ENCODE measurements at regions not wholly inside any gene's neighbourhood (a gene's known extent, or its start where the extent isn't known, plus 50 kb on each side); places are given as distances from the start of the nearest gene placed in this dataset.

DNA sequence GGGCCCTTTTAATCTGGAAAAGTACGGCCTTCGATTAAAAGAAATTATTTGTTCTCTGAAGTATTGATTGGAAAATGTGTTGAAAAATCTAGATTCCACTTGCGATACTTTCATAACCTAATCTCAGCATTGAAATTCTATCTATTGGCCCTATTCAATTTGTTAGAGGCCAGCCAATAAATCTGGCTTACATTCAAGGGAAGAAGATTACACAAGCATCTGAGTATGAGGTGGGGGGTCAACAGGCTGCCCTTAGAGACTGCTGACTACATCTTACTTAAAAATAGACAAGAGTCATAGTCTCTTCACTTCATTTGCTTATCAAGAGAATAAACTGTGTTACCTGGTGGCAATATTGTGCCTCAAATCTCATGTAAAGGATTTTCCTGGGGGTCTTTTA lies 248.0 kb upstream of the KCNIP4 start:
- TF ChIP-seq, protein P1, sequence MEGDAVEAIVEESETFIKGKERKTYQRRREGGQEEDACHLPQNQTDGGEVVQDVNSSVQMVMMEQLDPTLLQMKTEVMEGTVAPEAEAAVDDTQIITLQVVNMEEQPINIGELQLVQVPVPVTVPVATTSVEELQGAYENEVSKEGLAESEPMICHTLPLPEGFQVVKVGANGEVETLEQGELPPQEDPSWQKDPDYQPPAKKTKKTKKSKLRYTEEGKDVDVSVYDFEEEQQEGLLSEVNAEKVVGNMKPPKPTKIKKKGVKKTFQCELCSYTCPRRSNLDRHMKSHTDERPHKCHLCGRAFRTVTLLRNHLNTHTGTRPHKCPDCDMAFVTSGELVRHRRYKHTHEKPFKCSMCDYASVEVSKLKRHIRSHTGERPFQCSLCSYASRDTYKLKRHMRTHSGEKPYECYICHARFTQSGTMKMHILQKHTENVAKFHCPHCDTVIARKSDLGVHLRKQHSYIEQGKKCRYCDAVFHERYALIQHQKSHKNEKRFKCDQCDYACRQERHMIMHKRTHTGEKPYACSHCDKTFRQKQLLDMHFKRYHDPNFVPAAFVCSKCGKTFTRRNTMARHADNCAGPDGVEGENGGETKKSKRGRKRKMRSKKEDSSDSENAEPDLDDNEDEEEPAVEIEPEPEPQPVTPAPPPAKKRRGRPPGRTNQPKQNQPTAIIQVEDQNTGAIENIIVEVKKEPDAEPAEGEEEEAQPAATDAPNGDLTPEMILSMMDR (IDR thresholded peaks at IDR 0.05; ENCODE audit: low read depth, low read length, missing control alignments): no peak
- in situ Hi-C loops (cut with HindIII; ENCODE audit: low sequenced_read_pairs): no loop called here
- DNase-seq (ENCODE audit: low read depth): no peak
- H3K4me3 ChIP-seq (ENCODE audit: low read depth, low read length): no peak overlapping the region

DNA sequence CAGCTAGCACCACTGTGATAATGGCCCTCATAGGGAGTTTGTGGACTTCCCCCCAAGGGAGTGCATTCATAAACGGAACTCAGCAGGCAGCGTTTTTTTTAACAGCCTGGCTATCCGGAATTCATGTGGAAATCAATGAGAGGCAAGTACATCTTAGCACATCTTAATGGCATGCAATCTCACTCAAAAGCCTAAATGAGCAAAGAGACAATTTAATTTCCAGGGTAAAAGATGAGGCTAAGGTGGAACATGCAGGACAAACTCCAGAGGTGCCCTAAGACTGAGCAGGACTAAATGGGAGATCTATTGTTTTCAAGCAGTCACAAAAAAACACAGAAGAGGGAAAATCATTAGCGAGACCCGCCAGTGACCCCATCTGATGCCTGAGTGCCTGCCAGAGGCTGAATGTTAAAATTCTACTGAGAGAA lies 243.5 kb upstream of the KCNIP4 start:
- TF ChIP-seq, protein P1 (IDR thresholded peaks at IDR 0.05; ENCODE audit: low read depth, low read length, missing control alignments): no peak
- H3K4me3 ChIP-seq (ENCODE audit: low read depth, low read length): no peak overlapping the region
- DNase-seq (ENCODE audit: low read depth): no peak
- in situ Hi-C loops (cut with HindIII; ENCODE audit: low sequenced_read_pairs): no loop called here

DNA sequence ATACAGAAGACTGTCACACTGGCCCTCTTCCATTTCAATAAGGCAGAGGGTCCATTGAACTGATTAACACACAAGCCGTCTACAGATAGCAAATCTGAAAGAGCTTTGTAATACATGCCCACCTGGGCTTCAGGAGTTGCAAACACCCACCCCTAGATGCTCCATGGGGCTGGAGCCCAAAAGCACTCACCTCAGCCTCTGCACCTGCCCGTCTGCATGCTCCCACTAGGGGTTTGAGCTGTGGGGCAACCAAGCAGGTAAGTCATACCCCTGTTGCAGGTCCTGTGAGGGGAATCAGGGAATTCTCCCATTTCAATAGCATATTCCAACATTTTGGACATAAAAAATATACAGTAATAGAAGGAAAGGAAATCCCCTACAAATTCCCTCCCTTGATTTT lies 243.0 kb upstream of the KCNIP4 start:
- H3K4me3 ChIP-seq (ENCODE audit: low read depth, low read length): no peak overlapping the region
- no peak for DNase-seq (ENCODE audit: low read depth)
- TF ChIP-seq, protein P1 (IDR thresholded peaks at IDR 0.05; ENCODE audit: low read depth, low read length, missing control alignments): no peak
- in situ Hi-C loops (cut with HindIII; ENCODE audit: low sequenced_read_pairs): no loop called here

DNA sequence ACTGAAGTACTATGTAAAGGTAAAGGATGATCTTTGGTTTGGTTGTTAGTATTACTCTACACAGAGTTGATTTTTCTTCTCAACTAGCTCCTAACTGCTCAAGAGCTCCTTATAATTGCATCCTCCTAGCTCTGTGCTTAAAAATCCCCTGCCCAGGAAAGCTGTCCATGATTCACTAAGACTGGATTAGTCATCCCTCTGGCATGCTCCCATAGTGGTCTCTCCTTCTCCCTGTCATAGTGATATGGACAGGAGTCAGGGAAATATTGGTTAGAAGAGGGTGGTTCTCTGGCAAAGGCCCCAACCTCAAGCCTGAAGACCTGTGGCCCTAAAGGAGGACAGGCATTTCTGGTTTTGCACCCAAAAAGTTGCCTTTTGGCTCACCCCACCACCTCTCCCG lies 242.3 kb upstream of the KCNIP4 start:
- no peak overlapping the region for H3K4me3 ChIP-seq (ENCODE audit: low read depth, low read length)
- TF ChIP-seq, protein P1 (IDR thresholded peaks at IDR 0.05; ENCODE audit: low read depth, low read length, missing control alignments): no peak
- in situ Hi-C loops (cut with HindIII; ENCODE audit: low sequenced_read_pairs): no loop called here
- DNase-seq (ENCODE audit: low read depth): peak; percentile 82

DNA sequence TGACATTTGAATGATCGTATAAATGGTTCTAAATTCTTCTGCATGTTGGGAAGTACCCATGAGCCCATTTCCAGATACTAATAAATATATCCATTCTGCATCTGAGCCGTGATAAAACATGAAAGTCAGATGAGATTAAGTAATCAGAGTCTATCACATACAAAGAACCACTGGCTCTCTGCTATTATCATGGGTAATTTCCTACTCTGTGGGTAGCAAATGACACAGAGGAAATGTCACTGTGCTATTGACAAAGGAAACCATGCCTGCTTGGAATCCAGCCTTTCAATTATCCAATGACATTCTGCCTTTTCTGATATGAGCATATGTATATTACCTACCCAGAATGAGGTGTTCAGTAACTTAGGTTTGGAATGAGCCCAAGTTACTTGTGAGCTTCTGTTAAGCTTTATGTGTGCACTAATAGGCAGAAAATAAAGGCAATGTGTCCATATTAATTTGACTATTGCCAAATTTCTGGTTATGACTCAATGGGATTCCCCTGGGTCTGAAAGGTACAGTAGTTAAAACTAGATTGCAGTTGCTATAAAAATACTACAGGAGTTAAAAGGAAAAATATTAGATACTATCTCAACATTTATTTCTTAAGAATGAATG lies 238.7 kb upstream of the KCNIP4 start:
- TF ChIP-seq, protein P1 (IDR thresholded peaks at IDR 0.05; ENCODE audit: low read depth, low read length, missing control alignments): no peak

DNA sequence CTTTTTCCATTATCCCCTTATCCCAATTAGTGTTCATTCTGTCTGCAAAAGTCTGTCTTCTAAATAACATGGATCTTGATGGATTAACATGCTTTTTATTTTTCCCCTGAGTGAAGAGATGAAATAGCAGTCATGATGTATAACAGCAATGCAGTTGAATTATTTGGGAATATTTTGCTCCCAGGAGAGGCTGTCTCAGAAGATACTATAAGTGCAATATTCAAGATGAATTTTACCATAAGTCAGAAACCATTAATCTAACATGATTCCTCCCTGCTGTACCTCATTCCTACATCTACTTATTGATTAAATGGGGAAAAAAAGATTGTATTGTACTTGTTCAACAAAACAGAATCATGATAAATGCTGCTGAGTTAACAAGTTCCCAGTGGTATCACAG lies 233.2 kb upstream of the KCNIP4 start:
- no peak overlapping the region for H3K4me3 ChIP-seq (ENCODE audit: low read depth, low read length)
- DNase-seq (ENCODE audit: low read depth): no peak
- in situ Hi-C loops (cut with HindIII; ENCODE audit: low sequenced_read_pairs): no loop called here
- TF ChIP-seq, protein P1 (IDR thresholded peaks at IDR 0.05; ENCODE audit: low read depth, low read length, missing control alignments): no peak

More for the DNA sequence above, 238.7 kb upstream of the KCNIP4 start:
- no peak overlapping the region for H3K4me3 ChIP-seq (ENCODE audit: low read depth, low read length)
- in situ Hi-C loops (cut with HindIII; ENCODE audit: low sequenced_read_pairs): no loop called here
- no peak for DNase-seq (ENCODE audit: low read depth)
